GM12875 (cell line): ENCODE measurements at regions not wholly inside any gene's neighbourhood (a gene's known extent, or its start where the extent isn't known, plus 50 kb on each side); places are given as distances from the start of the nearest gene placed in this dataset.
"Not testable (repeated sequence)": the region's sequence is repeated elsewhere in the genome, so short reads cannot be mapped to it uniquely, and the experiment has no call there.

Experiments
- H3K4me3 ChIP-seq: one replicate; pipeline ENCODE4 v1.5.1; 2011; ENCODE audit warnings: low read depth, low read length, control low read depth
- TF ChIP-seq, protein P1 (sequence below): IDR thresholded peaks from 2 replicates; pipeline ENCODE4 v1.5.1; 2011; ENCODE audit warnings: low read depth, mild to moderate bottlenecking, control low read depth, inconsistent platforms, low read length, moderate library complexity, borderline replicate concordance; ENCODE audit not compliant: insufficient read depth

DNA sequence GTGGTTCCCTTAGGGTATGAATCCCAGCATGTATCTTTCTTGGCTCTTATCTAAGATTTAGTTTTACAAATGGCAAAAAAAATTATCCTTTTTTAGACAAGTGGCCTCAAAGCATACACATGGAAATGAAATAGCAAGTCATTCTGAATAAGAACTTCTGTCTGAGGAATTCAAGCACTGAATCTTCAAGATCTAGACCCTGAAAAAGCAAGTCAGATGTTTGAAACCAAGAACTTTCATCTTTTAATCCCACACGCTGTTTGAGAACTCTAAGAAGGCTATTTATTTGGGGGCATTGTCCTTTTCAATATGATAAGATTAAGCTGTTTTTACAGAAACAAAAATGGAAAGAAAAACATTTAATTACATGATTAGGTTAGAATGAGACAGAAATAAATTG lies 549.2 kb upstream of the CYLC2 start:
- TF ChIP-seq, protein P1, sequence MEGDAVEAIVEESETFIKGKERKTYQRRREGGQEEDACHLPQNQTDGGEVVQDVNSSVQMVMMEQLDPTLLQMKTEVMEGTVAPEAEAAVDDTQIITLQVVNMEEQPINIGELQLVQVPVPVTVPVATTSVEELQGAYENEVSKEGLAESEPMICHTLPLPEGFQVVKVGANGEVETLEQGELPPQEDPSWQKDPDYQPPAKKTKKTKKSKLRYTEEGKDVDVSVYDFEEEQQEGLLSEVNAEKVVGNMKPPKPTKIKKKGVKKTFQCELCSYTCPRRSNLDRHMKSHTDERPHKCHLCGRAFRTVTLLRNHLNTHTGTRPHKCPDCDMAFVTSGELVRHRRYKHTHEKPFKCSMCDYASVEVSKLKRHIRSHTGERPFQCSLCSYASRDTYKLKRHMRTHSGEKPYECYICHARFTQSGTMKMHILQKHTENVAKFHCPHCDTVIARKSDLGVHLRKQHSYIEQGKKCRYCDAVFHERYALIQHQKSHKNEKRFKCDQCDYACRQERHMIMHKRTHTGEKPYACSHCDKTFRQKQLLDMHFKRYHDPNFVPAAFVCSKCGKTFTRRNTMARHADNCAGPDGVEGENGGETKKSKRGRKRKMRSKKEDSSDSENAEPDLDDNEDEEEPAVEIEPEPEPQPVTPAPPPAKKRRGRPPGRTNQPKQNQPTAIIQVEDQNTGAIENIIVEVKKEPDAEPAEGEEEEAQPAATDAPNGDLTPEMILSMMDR = no peak

DNA sequence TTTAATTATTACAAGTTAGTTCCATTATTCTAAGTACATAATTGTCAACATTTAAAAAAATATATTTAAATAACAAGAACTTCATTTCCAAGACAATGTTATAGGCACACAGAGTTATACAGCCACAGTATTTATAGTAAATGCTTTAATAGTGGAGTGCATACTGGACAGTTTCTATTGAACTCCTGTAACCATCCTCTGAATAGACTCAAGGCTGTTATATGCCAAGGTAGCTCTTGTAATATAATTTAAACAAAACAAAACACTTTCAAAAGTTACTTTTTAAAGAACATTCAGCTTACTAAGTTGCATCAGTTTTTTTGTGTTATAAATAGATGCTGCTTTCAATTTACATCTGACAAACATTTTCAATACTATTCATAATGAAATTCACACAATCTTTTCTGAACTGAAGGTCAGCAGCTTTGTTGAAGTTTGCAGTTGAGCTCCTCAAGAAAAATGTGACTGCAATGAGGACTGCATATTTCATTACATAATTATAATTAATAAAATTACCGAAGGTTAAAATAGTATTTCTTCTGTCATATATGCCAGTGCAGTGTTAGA lies 549.9 kb upstream of the CYLC2 start:
- no peak overlapping the region for H3K4me3 ChIP-seq
- TF ChIP-seq, protein P1 = no peak

More for the DNA sequence above, 549.2 kb upstream of the CYLC2 start:
- no peak overlapping the region for H3K4me3 ChIP-seq

DNA sequence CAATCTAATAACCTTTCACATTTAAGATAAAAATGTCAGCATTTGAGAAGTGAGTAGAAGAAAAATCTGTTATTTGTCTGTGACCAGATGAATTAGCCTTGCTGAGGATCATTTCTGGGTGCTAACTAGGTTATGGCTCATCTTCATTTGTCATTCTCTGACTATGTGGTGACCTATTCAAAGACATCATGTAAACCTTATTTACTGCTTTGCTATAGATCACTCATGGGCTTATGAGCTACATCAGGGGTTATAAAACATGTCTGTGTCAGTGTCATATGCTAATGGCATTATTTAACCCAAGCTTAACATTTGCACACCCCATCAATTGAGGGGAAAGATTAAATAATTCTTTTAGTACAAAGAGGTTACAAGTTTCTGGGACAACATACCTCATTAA lies 555.5 kb upstream of the CYLC2 start:
- TF ChIP-seq, protein P1 = no peak

DNA sequence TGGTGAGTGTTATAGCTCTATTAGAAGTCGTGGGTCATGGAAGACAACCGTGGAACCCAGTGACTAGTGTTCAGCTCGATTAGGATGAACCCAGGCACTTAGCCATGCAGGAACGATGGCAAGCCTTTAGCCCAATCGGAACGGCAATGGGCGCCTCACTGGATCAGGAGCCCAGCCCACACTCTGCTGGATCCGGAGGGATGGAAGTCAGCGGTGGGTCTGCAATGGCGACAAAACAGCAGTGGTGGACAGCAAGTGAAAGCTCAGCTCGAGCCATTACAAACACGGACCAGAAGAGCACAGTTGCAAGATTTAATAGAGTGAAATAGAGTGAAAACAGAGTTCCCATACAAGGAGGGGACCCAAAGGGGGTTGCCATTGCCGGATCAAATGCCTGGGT lies 558.5 kb upstream of the CYLC2 start:
- not testable (repeated sequence) for H3K4me3 ChIP-seq

More for the DNA sequence above, 555.5 kb upstream of the CYLC2 start:
- no peak overlapping the region for H3K4me3 ChIP-seq

DNA sequence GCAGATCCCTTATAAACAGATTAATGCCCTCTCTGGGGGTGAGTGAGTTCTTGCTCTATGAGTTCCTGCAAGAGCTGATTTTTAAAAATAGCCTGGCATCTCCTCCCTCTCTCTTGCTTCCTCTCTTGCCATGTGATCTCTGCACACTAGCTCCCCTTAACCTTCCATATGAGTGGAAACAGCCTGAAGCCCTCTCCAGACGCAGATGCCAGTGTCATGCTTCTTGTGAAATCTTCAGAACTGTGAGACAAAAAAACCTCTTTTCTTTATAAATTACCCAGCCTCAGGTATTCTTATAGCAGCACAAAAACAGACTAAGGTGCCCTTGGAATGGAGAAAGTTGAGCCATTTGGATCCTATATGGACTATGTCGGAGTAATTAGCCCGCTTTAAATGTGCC lies 559.7 kb upstream of the CYLC2 start:
- no peak overlapping the region for H3K4me3 ChIP-seq
- TF ChIP-seq, protein P1 = no peak

DNA sequence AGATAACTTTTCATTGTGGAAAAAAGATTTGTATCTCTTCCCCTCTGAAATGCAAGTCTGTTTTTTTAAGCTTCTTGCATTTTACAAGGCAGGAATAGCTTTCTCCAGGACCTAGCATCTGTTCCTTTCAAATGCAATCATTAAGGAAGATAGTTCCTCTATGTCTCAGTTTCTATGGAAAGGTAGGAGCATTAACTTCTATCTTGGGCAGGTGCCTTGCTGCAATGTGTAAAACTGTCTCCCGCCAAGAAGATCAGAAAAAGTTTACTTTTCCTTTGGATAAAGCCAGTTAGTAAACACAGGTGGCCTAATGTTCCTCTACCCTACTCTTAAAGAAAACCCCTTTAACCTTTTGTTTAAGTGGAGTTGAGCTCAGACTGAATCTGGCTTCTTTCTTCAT lies 560.6 kb upstream of the CYLC2 start:
- H3K4me3 ChIP-seq = no peak overlapping the region
- TF ChIP-seq, protein P1 = no peak

DNA sequence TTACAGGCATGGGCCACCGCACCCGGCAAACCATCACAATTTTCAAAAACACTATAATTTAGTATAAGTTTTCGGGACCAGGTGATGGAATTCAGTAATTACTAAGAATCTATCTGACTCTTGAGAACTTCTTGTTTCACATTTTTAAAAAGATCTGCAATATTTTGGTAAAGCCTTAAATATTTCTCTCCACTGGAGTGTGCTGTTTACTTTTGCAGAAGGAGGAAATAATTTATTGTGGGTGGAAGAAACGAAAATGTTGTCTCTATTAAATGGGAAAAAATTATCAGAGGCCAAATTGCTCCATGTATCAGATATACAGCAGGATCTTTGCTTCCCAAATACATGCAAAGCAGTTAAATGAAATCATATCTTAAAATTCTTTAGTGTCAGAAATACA lies 566.8 kb upstream of the CYLC2 start:
- H3K4me3 ChIP-seq = no peak overlapping the region
- TF ChIP-seq, protein P1 = no peak

DNA sequence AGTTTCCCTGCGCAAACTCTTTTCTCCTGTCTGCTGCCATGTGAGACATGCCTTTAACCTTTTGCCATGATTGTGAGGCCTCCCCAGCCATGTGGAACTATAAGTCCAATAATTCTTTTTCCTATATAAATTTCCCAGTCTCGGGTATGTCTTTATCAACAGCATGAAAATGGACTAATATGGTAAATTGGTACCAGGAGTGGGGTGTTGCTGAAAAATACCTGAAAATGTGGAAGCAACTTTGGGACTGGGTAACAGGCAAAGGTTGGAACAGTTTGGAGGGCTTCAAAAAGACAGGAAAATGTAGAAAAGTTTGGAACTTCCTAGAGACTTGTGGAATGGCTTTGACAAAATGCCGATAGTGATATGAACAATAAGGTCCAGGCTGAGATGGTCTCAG lies 578.9 kb upstream of the CYLC2 start:
- H3K4me3 ChIP-seq = not testable (repeated sequence)
